GM12874 (cell line): ENCODE measurements at regions not wholly inside any gene's neighbourhood (a gene's known extent, or its start where the extent isn't known, plus 50 kb on each side); places are given as distances from the start of the nearest gene placed in this dataset.

ENCODE experiments used
- TF ChIP-seq, protein P1 (sequence below): IDR thresholded peaks from 2 replicates; pipeline ENCODE4 v1.5.1; 2011; ENCODE audit warnings: low read depth, mild to moderate bottlenecking, control low read depth, low read length, moderate library complexity; ENCODE audit not compliant: insufficient read depth

DNA sequence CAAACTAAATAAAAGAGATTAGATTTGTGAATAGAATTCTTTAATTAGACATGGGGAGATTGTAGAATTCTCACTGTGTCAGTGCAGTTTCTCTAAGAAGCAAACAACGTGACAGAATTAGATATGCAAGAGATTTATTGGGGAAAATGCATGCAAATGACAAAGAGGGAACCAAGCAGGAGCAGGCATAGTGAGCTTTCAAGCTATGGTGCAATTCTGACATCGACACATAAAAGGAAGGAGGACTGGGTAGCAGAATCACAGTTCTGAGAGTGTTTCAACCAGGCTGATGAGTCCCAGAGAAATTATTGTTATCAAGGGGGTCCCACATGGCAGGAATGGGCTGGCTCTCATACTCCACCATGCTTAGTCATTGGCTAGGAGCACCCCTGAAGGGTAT lies 338.4 kb downstream of the FIGN start:
- TF ChIP-seq, protein P1, sequence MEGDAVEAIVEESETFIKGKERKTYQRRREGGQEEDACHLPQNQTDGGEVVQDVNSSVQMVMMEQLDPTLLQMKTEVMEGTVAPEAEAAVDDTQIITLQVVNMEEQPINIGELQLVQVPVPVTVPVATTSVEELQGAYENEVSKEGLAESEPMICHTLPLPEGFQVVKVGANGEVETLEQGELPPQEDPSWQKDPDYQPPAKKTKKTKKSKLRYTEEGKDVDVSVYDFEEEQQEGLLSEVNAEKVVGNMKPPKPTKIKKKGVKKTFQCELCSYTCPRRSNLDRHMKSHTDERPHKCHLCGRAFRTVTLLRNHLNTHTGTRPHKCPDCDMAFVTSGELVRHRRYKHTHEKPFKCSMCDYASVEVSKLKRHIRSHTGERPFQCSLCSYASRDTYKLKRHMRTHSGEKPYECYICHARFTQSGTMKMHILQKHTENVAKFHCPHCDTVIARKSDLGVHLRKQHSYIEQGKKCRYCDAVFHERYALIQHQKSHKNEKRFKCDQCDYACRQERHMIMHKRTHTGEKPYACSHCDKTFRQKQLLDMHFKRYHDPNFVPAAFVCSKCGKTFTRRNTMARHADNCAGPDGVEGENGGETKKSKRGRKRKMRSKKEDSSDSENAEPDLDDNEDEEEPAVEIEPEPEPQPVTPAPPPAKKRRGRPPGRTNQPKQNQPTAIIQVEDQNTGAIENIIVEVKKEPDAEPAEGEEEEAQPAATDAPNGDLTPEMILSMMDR = no peak

DNA sequence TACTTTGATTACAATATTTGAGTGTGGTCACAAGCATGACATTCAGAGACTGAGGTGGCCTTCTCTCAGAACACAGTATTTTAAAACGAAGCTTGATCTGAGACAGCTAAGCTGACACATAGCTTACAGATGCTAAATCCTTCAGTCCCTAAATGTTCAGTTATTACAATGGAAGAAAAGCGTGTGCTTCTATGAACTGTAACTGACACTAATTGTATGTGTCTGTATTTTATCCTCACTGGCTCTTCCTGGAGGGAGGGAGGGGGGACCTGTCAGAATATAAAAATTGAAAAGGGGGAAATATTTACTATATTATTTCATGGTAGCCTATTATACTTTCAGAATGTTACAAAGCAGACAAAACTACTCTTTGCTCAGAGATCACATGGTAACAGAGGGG lies 340.2 kb downstream of the FIGN start:
- TF ChIP-seq, protein P1 = no peak

DNA sequence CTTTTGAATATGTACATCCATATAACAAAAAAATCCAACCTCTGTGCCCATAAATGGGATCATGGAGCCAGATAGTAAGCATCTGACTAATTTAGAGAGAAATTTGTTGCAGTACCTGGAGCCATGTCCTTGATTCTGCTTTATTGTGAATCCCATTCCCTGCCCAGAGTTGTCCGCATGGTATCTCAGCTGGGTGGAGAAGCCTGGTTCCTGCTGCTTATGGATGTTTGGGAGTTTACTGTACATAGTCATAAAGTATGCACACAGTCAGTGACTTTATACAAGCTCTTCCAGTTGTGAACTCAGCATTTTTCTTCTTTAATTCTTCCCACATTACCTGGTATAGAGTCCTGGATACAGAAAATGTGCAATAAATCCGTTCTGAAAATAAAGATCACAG lies 346.0 kb downstream of the FIGN start:
- TF ChIP-seq, protein P1 = no peak

DNA sequence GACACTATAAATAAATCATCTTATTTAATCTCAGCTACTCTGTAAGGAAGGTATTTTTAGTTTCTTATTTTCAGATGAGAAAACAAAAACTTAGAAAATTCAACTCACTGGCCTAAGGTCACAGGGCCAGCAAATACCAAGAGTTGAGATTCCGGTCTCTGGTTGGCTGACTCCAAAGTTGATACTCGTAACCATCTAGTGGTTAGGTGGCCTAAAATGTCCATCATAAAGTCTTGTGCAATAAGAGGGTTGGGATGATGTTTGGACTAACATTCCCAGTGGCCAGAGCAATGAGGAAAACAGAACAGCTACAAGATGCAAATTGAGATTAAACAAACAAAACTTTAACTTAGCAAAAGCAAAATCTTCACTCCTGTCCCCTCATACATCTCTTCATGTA lies 360.3 kb downstream of the FIGN start:
- TF ChIP-seq, protein P1 = no peak

DNA sequence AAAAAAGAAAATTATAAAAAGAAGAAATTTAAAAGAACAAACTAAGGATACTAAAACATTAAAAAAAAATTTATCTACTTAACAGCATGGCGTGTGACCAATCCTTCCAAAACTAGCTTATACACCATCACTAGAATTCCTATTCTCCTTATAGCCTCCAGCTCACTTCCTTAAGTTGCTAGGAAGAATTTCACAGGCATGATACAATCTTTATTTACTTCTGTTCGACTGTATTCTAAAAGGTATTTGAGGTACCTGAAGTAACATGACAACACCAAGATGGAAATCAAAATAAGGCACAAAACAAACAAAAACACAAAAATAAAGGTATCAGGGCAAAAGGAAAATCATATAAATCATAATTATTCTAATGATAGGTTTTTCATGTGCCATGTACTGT lies 360.7 kb downstream of the FIGN start:
- TF ChIP-seq, protein P1 = no peak

DNA sequence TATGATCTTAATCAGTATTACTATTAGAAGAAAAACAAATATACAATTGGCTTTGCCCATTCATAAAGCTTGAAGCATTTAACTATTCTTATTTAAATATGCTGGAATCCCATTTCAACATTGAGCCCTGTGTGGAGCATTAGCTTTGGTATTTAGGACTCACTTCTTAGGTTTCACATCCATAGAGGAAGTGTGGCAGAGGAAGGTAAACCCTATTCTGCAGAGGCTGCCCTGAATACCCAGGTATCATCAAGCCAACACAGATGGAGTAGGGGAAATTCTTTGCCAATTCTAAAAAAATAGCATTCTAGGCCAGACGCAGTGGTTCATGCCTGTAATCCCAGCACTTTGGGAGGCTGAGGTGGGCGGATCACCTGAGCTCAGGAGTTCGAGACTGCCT lies 361.5 kb downstream of the FIGN start:
- TF ChIP-seq, protein P1 = no peak

DNA sequence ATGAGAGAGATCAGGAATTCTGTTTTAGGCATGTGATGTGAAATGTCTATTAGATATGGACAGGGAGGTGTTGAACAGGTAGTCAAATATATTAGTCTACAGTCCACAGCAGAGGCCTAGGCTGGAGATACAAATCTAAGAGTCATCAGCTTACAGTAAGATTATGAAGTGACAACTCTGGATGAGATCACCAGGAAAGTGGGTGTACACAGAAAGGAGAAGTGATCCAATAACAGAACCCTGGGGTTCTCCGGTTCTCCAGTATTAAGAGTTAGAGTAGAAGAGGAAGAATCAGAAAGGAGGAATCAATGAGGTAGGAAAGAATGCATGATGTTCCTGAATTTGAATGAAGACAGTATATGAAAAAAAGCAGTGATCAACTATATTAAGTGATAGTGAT lies 362.3 kb downstream of the FIGN start:
- TF ChIP-seq, protein P1 = no peak

DNA sequence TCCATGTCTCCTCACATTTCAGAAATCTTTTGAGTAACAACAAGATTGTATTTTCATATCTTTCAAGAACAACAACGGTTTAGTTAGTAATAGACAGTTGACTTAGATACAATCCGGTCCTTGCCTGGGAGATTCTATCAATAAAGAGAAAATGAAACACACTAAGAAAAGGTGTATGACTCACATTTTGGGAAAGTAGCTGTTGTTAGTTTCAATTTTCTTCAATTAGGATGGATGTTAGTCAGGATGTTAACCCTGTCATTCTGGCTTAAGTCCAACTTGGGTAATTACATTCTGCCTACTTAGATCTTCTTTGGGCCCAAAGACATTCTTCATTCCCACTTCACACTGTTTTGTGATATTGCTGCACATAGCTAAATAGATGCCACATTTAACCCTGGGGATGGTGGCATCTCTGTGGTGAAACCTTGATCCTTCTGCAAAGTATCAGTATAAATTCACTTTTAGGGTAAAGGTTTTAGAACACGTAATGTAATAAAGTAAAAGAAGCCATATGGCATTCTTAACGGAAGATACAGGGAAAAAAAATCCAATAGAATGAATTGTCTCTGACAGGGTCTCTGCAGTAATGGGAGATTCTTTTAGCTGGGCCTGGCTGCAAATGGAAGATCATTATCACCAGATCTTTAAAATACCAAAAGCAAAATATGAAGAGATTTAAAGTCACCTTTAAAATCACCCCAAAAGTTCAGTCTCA lies 365.5 kb downstream of the FIGN start:
- TF ChIP-seq, protein P1 = no peak
